Cerebellar cortex (tissue), 1 donor: ENCODE measurements at regions not wholly inside any gene's neighbourhood (a gene's known extent, or its start where the extent isn't known, plus 50 kb on each side); places are given as distances from the start of the nearest gene placed in this dataset.

Experiments used
- DNase-seq: peaks from one replicate; pipeline ENCODE4 v3.0.0-alpha.2; 2015; ENCODE audit warnings: low spot score

DNA sequence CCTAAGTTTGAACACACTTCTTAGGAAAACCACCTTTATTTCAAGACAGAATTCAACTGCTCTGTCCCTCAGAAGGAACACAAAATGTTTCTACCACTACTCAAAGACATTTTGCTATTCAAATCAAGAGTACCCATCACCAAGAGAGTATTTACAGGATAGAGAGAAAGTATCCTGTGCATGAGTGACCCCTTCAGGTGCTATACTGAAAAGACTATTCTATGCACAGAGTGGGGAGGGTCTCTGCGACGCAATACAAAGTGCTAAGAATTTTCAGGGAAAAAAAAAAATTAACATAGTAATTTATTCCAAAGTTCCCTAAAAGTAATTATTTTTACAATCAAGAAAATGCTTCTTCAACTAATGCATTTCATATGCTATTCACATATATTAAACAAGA is 346.4 kb upstream of the FAM241A start:
- no peak for DNase-seq

DNA sequence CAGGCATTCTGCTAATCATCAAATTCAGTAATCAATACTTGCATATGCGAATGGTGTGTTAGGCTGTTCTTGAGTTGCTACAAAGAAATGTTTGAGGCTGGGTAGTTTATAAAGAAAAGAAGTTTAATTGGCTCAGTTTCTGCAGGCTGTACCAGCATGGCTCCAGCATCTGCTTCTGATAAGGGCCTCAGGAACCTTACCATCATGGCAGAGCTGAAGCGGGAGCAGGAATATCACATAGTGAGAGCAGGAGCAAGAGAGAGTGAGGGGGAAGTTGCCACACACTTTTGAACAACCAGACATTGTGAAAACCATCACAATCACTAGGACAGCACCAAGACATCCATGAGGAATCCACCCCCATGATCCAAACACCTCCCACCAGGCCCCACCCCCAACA is 344.7 kb upstream of the FAM241A start:
- DNase-seq, result no peak

DNA sequence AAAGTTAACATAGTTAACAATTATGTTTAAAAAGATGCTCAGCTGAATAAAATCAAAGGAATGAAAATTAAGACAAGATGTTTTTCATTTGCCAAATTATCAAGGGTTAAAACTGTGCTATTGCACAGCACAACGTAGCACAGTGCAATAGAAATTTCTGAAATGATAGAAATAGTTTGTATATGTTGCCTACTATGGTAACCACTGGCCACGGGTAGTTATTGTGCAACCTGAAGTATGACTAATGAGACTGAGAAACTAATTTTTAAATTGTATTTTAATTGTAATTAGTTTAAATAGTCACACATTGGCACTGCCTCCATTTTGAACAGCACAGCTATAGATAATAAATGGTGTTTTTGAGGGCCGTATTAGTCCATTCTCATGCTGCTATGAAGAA is 343.1 kb upstream of the FAM241A start:
- DNase-seq, result no peak

DNA sequence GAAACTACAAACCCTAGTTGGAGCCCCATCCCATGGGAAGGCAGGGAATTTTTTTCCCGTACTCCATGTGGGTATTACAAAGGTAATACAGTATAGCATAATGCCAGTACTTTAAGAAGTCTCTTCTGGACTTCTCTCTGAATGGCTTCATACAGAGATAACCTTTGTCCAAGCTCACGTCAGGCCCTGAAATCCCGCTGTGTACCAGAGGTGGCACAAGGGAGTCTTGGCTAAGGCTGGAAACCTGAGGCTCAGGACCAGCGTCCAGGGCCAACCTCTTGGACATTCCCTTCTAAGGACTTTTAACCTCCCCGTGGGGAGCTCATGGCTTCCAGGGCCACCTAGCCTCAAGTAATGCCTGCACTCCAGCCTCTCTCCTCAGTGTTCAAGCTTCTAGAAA is 338.9 kb upstream of the FAM241A start:
- DNase-seq, result no peak

DNA sequence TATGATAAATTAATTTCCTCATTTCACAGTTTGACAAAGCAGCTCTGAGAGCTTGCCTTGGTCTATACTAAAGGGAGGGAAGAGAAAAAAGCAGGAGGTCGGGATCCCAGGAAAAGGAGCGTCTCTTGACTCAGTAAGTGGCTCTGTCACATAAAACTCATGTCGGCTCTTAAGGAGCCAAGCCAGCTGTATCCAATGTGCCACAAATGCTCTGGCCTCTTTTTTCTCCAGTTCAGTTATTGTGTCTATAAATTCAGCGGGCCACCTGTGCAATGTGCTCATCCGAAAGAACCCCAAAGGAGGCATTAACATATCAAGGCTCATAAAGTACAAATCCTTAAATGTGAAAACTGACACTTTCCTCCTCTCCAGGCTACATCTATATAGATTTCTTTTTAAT is 337.7 kb upstream of the FAM241A start:
- no peak for DNase-seq

DNA sequence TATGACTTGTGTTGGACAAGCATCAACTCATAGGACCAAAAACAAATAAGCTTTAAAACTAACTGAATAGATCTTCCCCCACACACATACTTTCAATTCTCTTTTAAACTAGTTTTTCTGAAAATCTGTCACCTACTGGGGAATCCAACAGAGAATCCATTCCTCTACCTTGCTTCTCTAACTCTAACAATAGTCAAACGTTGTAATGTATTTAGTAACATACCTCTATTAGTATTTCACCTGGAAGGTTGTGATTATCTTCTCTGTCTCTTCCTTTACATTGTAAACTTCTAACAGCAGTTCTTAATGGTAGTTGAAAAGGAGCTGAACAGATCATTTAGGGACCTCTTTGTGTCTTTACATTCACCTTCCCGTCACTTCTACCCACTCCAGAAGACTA is 337.1 kb upstream of the FAM241A start:
- no peak for DNase-seq

DNA sequence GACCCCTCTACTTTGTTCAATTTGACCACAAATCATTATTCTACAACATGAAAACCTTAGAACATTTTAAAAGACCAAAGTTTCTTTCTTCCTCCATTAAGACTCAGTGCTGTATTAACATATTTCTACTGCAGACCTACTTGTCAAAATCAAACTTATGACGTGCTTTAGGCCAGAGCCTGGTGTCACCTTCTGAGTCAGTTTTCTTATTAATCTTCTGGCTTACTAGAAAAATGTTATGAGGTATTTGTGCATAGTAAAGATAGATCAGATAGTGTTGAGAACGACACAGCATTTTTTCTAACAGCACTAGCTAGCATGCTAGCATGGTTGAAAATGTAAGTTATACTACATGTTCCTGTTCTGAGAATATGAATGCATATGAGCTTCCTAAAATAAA is 333.6 kb upstream of the FAM241A start:
- DNase-seq, result no peak

DNA sequence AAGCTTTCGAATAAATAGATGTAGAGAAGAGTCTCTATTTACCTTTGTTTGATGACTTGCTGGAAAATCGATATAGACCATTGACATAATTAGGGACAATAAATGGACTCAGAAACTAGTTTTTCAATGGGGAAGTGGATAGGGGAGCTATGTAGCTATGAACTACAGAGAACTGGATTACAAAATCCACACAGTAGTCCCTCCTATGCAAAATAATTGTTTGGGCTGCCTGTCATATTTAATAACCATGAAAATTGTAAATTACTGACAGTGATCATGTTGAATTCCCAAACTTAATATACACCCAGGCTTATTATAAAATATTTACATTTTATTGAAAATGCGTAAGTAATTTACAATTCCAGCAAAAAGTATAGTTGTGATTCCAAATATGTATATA is 333.1 kb upstream of the FAM241A start:
- no peak for DNase-seq

DNA sequence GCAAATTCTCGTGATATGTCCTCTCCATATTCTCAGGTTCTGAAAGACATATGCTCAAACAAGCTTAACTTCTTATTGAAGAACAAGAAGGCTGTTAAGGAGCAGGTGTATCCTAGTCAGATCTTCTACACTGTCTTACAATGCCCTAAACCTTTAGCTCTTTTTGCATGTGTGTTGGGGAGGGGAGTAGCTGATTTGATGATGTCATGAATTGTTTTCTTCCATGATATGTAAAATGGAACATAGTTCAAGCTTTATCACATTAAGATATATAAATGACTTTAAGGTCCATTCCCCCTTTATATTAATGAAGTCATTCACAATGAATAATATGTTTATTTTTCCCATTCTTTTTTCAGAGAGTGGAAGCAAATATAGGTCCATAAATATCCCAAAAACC is 332.5 kb upstream of the FAM241A start:
- DNase-seq, result no peak

DNA sequence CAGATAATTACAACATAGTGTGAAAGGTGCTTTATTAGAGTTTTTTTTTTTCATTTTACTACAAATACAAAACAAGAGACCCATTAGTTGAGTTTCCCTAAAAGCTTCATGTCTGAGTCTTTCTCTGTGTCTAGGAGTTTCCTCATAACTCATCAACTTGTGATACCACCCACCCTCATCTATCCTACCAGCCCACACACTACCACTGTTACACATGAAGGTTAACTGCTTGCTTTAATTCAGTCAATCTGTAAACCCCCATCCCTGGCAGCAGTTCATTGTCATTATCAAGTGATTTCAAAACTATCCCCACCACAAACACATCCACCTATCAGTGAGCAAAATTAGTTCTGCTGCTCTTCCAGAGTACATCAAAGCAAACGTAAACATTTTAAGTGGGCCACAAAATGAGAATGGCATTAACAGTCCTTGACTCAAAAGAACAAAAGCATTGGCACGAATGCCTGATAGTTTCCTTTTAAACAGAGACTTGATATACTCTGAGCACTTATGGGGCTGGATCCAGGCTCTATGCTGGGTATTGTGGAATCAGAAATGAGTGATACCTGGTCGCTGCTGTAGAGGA is 331.6 kb upstream of the FAM241A start:
- no peak for DNase-seq

DNA sequence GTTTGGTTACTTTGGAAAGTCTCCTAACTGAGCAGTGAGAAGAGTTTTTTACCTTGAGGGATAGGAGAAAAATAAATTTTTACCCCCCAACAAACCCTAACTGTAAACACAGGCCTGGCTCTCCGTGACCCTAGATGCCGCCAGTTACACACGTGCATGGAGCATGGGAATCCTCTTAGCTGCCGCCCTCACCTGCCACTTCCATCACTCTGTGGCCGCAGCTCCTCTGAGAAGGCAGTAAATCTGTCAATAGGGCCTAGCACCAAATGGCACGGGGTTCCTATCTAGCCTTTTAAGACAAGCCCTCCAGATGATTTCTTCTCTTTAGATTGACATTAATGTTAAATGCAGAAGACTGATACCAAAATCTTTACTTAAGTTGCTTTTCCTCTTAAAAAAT is 330.3 kb upstream of the FAM241A start:
- DNase-seq, result no peak

DNA sequence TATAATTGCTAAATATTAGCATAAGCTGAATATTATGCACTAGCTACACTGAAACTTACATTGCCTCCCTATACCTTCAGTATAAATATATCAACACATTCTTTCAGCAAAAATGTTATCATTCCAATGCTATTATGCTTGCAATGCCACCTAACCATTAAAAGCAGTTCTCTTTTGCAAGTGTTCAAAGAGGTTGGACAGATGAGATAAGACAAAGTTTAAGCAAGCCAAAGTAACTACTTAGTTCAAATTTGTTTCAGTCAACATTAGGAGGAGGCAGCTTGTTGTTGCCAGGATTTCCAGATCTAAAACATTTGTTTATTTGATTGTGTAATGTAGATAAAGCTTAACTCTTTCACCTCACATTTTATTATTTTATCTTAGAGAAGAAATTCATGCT is 323.9 kb upstream of the FAM241A start:
- DNase-seq, result no peak

DNA sequence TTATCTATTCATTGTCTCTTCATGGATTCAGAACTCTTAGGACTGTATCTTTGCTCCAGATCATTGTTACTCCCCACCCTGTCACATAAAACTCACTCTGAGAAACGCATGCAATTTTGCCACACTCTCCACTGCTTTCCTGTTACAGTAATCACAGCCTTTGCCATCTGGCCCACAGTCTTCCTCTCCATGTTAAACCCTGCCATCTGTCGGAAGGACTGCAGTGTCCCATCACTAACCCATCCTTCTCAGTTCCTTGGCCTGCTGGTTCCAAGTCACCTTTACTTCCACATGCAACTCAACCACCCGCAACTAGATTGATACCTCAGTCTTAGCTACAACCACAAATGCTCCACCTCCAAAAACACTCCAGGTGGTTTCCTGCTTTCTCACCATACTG is 308.7 kb upstream of the FAM241A start:
- no peak for DNase-seq

DNA sequence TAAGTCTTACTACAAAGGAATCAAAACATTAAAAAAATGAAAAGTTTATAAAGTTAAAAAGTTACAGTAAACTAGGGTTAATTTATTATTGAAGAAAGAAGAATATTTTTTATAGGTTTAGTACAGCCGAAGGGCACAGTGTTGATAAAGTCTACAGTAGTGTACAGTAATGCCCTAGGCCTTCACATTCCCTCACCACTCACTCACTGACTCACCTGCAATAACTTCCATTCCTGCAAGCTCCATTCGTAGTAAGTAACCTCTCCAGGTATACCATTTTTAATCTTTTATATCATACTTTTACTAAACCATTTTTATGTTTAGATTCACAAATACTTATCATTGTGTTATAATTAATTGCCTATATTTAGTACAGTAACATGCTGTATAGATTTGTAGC is 307.5 kb upstream of the FAM241A start:
- DNase-seq, result no peak

DNA sequence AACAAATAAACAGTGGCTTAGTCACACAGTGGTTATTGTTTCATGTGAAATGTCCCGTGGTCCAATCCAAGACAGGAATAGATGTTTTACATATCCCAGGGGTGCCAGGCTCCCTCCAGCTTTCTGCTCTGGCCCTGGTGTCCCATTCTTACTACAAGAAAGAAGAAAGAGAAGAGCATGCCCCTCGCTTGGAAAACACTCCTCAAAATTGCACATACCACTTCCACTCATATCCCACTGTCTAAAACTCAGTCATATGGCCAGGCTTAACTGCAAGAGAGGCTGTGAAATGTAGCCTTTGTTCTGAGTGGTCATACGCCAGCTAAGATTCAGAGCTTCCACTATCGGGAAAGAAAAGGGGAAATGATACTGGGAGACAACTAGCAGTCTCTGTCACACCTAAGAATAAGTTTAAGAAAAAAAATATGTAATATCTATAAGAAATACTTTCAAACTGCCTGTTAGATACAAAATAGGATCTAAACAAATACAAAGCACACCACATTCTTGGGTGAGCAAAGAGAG is 306.8 kb upstream of the FAM241A start:
- no peak for DNase-seq

DNA sequence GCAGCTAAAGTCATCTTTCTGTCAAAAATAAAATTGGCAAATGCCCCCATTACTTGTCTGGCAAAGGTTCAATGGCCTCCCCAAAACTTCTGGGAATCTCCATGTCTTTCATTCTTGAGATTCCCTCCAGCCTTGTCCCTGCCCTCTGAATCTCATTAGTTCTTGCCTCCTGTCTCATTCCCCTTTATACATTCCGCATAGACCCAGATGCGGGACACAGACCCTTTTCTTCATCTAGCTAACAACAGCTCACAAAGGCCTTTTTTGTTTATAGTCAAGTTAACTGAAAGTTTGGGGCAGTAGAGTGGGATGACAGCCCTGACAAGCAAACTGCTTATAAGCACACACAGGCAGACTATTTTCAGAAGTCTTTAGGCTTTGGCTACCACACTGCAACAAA is 306.1 kb upstream of the FAM241A start:
- DNase-seq, result no peak

DNA sequence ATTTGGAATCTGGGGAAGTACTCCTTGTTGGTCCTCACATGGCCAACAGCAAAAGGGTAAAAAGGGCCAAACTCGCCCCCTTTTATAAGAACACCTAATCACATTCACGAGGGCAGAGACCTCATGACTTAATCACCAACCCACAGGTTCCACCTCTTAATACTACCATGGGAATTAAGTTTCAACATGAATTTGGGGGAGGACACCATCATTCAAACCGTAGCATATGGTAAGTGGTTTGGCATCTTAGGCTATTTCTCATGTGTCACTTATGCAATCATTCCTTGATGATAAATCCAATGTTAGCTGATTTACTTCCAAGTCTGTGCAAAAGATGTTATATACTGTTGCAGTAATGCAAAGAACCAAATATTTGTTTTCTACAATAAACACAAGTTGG is 302.9 kb upstream of the FAM241A start:
- DNase-seq, result no peak

DNA sequence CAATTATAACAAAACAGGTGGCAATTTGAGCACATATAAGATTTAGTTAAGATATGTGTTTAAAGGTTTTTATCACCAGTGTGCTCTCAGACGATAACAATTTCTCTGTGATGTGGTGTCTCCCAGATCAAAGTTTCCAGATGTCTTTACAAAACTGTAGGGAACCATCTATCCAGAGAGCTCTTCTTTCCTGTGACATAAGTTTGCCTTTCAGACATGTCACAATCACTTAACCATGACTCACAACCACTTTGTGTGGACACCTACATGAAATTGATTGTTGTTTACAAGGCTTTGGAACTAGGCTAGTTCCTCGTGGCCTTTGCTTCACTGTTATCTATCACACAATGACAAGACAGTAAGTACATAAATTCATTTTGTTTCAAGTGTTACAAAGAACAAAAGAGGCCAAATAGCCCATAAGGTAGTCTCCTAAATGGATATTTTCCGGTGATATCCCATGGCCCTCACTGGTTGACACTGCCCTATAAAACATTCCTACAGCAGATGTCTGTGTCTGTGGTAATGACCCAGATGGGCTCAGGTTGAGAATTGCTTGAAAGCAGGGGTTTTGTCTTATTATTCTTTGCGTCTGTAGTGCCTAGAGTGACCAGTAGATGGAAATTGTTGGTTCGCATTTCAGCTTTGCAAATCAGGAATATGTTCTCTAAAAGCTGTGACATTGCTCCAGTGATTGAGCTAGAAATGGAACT is 297.8 kb upstream of the FAM241A start:
- DNase-seq, result no peak

DNA sequence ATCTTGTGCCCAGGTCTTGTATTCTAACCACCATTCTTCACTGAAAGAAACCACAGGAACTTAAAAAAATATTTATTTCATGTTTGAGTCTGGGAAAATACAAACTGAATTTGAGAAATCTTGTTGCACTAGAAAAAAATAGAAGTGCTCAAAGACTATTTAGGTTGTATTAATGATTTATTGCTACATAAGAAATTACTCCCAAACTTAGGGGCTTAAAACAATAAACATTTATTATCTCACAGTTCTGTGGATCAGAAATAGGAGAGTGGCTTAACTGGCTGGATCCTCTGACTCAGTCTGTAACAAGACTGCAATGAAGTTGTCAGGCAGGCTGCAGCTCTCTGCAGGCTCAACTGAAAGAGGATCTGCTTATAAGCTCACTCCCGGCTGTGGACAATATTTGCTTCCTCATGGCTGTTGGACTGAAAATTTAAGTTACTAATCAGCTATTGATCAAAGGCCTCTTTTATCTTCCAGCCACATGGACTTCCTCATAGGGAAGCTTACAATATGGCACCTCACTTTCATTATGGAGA is 295.4 kb upstream of the FAM241A start:
- no peak for DNase-seq

DNA sequence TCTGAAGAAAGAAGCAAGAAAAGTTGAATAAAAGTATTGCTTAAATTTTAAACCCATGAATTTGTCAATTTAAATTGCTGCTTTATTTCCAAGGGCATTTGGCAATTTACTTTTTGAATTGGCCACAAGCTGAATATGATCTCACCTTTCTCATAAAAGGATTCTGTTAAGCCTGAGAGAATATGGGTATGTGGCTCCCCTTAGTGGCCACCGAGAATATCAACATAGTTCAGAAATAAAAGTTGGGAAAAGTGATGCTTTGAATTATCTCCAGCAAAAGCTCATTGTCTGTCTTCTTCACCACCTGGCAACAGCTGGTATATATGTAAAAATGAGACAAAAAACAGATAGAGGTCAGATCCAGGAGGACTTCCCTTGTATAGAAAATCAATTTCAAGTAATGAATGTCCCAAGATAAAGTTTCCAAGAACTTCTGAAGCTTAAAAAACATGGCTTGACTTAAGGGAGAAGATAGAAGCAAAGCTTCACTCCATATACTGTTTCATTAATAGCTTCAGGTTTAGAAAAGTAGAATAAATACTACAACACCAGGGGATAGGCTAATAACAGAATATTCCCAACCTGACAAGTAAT is 290.7 kb upstream of the FAM241A start:
- DNase-seq, result peak; percentile 25

DNA sequence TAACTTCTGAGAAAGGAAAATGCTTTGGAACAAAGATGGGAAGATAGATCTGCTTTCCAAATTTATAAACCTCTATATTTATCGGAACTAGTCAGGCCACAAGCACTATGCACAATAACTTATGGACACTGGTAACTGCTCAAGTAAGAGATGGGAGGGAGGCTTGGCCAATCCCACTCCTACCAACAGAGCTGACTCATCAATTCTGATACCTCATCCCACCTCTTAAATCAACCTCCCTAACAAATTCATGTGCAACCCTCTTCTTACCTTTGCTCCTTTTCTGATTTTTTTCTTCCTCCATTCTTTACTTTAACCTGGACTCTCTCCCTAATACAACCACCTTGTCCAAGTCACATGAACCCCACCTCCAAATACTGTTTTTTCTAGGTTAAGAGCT is 289.9 kb upstream of the FAM241A start:
- DNase-seq, result no peak

DNA sequence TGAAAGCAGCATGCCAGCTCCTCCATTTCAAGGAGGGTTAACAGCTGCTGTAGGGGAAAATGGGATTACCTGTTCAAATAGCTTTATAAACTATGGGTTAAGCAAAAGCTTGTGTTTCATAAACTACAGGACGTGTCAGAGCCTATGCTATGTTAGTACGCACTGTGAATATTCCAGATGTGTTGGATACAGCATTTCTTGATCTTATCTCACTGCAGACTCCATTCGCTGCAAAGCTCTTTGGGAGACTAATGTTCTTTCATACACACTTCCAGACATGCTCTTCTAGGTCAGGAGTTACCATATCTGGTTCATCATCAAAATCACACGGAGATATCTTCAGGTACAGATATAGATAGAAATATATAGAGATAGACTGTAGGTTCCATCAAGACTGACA is 281.2 kb upstream of the FAM241A start:
- no peak for DNase-seq

DNA sequence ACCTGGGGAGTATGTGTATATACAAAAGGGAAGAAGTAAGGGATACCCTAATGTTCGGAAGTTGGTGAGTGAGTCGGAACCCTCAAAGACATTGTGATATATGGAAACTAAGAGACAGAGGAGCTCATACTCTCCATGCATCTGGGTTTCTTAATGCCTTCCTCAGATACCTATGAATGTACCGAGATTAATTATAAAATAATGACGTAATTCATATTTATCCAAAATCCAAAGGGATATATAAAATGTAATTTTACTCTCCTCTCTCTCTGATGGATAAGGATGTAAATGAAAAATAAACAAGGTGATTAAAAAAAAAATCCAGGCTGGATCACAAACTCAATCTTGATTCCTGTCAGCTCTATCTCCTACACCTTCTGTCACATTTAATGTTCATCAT is 275.9 kb upstream of the FAM241A start:
- no peak for DNase-seq
